NCI-H128 (cell line): ENCODE measurements at regions not wholly inside any gene's neighbourhood (a gene's known extent, or its start where the extent isn't known, plus 50 kb on each side); places are given as distances from the start of the nearest gene placed in this dataset.
"Not testable (repeated sequence)": the region's sequence is repeated elsewhere in the genome, so short reads cannot be mapped to it uniquely, and the experiment has no call there.

Experiments
- DNase-seq: peaks from one replicate; lab custom pipeline; 2025; ENCODE audit not compliant: unreplicated experiment; lab: John Stamatoyannopoulos, UW

- no peak for DNase-seq
These were observed 720.4 kb downstream of the RERGL start for GRCh38 chr12:17369556-17369955.

DNA sequence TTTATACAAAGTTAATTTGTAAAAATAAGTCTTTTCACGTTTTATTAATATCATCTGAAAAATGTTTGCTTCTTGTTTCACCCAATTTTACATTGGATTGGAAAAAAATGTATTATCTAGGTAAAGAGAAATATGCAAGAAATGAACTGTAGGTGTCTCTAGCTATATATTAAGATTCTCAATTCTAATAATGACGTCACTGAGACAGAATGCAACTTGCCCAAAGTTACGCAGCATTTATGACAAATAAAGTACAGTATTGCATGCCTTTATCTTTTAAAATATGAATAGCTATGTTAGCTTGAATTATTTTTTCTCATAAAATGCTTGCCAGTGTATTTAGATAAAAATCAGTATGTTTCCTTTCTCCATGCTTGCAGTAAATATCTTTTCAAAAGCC, 728.8 kb downstream of the RERGL start:
- no peak for DNase-seq

DNA sequence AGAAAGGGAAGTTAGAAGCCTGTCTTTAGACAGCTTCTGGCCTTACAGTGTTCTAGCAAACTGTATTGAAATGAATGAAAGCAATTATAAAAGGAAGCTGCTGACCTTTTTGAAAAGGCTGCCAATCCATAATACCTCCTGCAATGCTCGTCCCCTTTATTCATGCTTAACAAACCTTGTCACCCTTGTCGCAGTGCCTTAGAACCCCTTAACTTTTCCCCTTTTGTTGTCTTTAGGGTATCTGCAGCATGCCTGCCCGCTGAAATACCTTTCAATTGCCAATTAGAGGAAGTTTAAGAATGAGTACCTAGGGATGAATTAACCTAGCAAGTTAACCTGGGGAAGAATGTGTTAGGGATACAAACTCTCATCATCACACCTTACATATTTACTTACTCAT, 731.2 kb downstream of the RERGL start:
- no peak for DNase-seq

DNA sequence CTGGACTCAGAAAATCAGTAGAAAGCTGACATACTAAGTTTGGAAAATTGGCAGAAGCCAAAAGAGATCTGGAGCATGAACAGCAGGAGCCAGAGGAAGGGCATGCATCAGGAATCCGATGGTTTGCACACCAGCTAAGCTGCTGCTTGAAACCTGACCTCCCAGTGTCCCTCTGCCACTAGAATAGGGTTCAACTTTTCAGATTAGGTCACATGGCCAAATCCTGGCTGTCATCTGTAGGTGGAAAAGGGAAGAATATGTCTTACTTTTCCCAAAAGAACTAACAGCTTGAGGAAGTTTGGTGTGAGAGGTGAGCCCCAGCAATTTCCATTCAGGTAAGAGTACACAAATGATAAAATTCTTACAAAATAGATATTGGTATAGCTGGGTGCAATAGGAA, 732.6 kb downstream of the RERGL start:
- DNase-seq = no peak

GRCh38 chr12:17352164-17352563, 737.8 kb downstream of the RERGL start:
- DNase-seq = no peak

DNA sequence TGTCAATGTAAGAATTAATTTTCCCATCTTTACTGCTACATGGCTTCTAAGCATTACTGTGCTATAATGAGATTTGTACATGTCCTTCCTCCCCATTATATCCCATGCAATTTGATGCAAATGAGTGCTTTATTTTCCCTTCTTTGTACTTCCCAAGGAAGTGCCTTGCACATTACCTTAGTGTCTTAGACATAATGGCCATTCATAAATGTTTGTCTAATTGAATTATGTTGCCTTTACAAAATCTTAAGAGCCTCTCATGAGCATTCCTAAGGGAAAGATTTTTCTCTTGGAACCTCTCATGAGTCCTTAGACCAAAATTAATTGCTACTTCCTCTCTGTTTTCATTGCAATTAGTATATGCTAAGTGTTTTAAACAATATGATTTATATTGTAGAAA, 741.7 kb downstream of the RERGL start:
- DNase-seq = no peak

- DNase-seq = no peak
These were observed 738.7 kb upstream of the LMO3 start for GRCh38 chr12:17344649-17345048.

DNA sequence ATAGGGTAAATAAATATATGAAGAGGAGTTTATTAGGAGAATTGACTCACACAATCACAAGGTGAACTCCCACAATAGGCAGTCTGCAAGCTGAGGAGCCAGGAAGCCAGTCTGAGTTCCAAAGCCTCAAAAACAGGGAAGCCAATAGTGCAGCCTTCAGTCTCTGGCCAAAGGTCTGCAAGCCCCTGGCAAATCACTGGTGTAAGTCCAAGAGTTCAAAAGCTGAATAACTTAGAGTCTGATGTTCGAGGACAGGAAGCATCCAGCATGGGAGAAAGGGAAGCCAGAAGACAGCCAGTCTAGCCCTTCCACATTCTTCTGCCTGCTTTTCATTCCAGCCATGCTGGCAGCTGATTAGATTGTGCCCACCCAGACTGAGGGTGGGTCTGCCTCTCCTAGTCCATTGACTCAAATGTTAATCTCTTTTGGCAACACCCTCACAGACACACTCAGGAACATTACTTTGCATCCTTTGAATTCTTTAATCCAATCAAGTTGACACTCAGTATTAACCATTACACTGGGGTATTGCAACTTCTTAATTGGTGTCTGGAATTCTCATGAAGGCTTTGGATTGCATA, 736.5 kb upstream of the LMO3 start:
- no peak for DNase-seq

DNA sequence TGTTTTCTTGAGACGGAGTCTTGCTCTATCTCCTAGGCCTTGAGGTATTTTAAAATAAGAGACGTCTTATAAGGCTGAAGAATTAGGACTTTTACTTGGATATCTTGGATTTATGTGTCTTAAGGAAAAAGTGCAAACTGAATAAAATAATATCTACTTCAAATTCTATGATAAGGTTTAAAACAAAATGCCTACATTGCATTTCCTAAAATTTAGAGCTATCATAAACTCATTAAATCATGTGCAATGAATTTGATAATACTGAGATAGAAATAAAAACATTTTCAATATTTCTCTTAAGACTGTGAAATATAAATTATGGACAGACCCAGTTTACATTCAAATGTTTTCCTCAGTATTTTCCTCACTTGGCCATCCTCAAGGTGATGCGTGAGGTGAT, 729.5 kb upstream of the LMO3 start:
- DNase-seq = no peak

DNA sequence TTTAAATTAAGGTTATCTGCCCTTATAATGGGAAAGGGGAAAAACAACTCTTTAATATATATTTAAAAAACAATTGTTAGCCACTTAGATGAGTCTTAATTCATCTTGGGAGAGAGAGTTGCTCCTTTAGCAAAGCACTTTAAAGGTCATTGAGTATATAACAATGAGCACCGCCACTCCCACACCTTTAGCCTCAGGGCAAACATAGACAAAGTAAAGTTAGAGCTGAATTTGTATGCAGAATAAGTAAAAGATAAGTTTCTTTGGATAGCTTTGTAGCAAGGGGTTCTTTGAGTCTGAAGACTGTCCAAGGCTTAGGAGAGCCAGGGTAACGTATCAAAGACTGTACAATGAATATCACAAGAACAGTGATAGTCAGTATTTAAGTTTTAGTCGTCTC, 728.8 kb upstream of the LMO3 start:
- DNase-seq = no peak

GRCh38 chr12:17333287-17333686, 727.3 kb upstream of the LMO3 start:
- DNase-seq = no peak

DNA sequence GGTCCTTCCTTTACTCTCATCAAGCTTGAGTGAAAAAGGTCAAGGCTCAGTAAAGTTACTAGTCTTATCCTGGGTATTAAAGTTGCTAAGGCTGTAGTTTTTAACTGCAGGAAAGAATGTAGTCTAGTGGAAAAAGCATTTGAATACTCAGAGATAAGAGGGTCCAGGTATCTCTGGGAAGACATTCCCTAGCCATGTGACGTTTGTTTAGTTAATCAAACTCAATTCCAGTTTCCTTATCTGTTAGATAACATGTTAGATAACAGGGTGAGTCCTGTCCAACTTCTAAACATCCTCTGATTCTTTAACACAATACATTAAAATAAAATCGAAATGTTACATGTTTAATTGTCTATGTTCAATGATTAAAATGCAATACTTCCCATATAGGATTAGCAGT, 720.7 kb upstream of the LMO3 start:
- no peak for DNase-seq

- no peak for DNase-seq
These were observed 716.1 kb upstream of the LMO3 start for GRCh38 chr12:17322090-17322489.

- no peak for DNase-seq
These were observed 698.8 kb upstream of the LMO3 start for GRCh38 chr12:17304503-17305347.

DNA sequence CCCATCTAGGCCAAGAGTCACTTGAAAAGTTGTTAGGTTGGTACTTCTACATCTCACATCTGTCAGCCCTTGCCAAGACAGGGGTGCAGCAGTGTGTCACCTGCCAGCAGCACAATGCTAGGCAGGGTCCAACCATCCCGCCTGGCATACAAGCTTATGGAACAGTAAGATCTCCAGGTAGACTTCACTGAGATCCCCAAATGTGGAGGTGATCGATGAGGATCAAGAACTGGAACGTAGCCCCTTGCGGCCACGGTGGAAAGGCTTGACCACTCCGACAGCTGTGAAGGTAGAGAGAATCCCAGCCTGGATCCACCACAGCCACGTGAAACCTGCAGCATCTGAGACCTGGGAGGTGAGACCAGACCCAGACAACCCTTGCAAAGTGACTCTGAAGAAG, 696.0 kb upstream of the LMO3 start:
- DNase-seq = no peak

GRCh38 chr12:17301544-17301943, 695.6 kb upstream of the LMO3 start:
- no peak for DNase-seq

GRCh38 chr12:17296882-17297281, 690.9 kb upstream of the LMO3 start:
- DNase-seq = no peak

DNA sequence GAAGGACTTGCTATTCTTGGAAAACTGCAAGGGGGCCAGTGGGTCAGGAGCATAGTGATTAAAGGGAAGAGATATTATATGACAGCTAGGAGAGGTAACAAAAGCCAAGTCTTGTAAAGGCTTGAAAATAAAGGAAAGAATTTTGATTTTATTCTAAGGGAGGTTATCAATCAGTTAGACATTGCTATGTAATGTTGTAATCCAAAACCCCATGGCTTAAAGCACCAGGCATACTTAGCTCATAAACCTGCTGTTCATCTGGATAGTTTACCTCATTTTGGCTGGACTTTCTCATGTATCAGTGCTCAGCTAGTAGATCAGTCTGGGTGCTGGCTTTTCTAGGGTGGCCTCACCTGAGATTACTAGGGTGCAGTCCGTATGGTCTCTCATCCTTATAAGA, 680.9 kb upstream of the LMO3 start:
- no peak for DNase-seq

DNA sequence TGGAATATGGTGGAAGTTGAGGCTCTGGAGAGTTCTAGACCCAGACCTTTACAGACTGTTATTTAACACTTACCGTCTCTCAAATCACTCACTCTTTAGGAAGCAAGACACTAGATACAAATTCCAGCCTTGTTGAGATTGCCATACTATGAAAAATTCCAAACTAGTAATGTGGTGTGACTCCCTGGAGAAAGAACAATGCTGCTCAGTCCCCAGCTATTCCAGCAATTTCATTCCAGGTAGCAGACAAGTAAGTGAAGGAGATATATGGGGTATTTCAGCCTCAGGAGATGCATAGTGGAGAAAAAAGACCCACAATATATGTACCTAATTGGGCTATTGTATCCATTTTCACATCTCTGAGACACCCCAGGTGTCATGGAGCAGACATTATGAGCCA, 678.9 kb upstream of the LMO3 start:
- no peak for DNase-seq

- no peak for DNase-seq
These were observed 677.6 kb upstream of the LMO3 start for GRCh38 chr12:17283563-17283962.

- DNase-seq = not testable (repeated sequence)
These were observed 676.2 kb upstream of the LMO3 start for GRCh38 chr12:17282169-17282568.

GRCh38 chr12:17278946-17279345, 673.0 kb upstream of the LMO3 start:
- DNase-seq = no peak

DNA sequence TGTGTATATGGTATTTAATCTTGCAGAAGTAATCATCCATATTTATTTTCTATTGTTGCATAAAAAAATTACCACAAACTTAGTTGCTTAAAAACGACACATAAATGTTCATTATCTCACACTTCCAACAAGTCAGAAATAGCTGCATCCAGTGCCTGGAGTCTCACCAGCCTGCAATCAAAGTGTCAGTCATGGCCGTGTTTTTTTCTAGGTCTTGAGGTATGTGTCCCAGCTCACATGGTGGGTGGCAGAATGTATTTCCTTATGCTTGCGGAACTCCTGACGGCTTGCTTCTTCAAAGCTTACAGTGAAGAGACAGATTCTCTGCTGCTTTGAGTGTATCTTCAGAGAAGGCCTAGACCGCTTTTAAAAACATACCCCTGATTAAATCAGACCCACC, 670.2 kb upstream of the LMO3 start:
- no peak for DNase-seq
